ENCODE measurements at regions not wholly inside any gene's neighbourhood (a gene's known extent, or its start where the extent isn't known, plus 50 kb on each side); places are given as distances from the start of the nearest gene placed in this dataset.
A peak's percentile ranks its signal among the peaks of the same experiment; 100 is the strongest.

DNA sequence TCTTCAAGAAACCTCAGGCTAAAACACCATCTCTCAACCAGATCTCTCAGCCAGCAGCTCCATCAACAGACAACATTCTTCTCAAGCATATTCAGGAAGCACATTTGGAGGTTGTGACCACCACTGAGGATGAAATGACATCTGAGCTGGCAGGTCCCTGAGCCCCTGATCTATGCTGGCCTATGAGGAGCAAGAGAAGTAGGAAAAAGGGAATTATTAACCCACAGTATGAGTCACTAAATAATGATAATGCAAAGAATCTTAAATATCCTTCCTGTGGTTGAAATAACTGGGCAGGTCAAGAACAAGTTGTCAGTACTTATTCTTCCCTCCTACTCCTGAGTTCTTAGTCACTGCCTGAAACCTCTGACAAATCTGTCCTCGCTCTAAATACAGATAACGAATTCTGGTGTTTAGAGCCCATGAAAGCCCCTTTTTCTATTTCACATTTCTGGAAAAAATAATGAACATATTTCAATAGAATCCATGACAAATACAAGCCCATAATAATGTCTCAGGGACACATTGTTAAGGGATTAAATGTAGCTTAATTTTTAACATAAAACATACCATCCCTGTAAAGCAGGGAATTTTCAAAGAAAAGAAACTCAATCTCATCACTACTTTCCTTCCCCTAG, 225.8 kb upstream of the IRS2 start:
- FAIRE-seq (peak; percentile 96), ATAC-seq (peak; percentile 93 to 94), DNase-seq (ENCODE audit: low read depth in 1 of 2, low spot score in 1 of 2) (peak; percentile 43 to 91)
- 0% methylated on average over 2 of the region's 2 CpGs for WGBS (ENCODE audit: missing lambda C conversion rate)
- ChIA-PET POLR2A (no interaction called here), CTCF (interaction anchor here (1.1 to 1.8 kb wide), 4 partner anchors 19 to 221 kb away, joined by 3 to 4 read pairs (median 4); no protein-coding TSS in a partner anchor)
- H3K9me3 ChIP-seq, result no peaks in the 10 kb centered on the region; the same call in 2 of the 3 replicates
- peak overlapping the region; percentile 90 to 91 for H3K27ac ChIP-seq
- H3K4me1 ChIP-seq, result peaks cover 61% of the 10 kb centered on the region
- peak overlapping the region; percentile 73 for H3K4me2 ChIP-seq
- H3K4me3 ChIP-seq, result no peak overlapping the region
- TF ChIP-seq CHD4 (IDR thresholded peaks at IDR 0.05; ENCODE audit: borderline replicate concordance) (no peak), HOXB13 (CRISPR knock-in tag; IDR thresholded peaks at IDR 0.05; ENCODE audit: low read depth) (no peak), HOXA7 (CRISPR knock-in tag; IDR thresholded peaks at IDR 0.05) (no peak), MAFK (IDR thresholded peaks at IDR 0.05; ENCODE audit: partially characterized antibody) (peak; percentile 41), GATA3 (IDR thresholded peaks at IDR 0.05; ENCODE audit: borderline replicate concordance) (peak; percentile 78), NFE2L2 (conservative IDR thresholded peaks at IDR 0.05; ENCODE audit: low read length) (no peak), RCOR1 (IDR thresholded peaks at IDR 0.05; ENCODE audit: low read depth, low read length) (no peak), JUNB (IDR thresholded peaks at IDR 0.05) (0 out of 2 replicates have a peak, but pooled peaks have one; percentile 48), HES2 (IDR thresholded peaks at IDR 0.05) (no peak), RARB (CRISPR knock-in tag; IDR thresholded peaks at IDR 0.05) (no peak), ZSCAN20 (CRISPR knock-in tag; IDR thresholded peaks at IDR 0.05) (no peak), FOSB (CRISPR knock-in tag; IDR thresholded peaks at IDR 0.05) (no peak), EP300 (IDR thresholded peaks at IDR 0.05) (peak; percentile 37 to 50; a peak in 2 of 5 replicates), CHD2 (IDR thresholded peaks at IDR 0.05; ENCODE audit: low read length, partially characterized antibody) (no peak), SMC3 (IDR thresholded peaks at IDR 0.05) (no peak), HMGXB4 (CRISPR knock-in tag; IDR thresholded peaks at IDR 0.05; ENCODE audit: borderline replicate concordance) (no peak), POLR2AphosphoS2 (conservative IDR thresholded peaks at IDR 0.05; ENCODE audit: low read length) (no peak), SREBF2 (IDR thresholded peaks at IDR 0.05) (no peak), TFCP2L1 (CRISPR knock-in tag; IDR thresholded peaks at IDR 0.05) (no peak), KDM5A (IDR thresholded peaks at IDR 0.05) (no peak), NPAS2 (CRISPR knock-in tag; IDR thresholded peaks at IDR 0.05; ENCODE audit: borderline replicate concordance) (no peak), MAZ (IDR thresholded peaks at IDR 0.05; ENCODE audit: borderline replicate concordance, low read depth, low read length) (no peak), TP53 (CRISPR knock-in tag; IDR thresholded peaks at IDR 0.05) (no peak), RNF2 (IDR thresholded peaks at IDR 0.05; ENCODE audit: borderline replicate concordance, low read depth) (no peak), FOSL2 (IDR thresholded peaks at IDR 0.05) (peak; percentile 66), FOSL2 (CRISPR knock-in tag; IDR thresholded peaks at IDR 0.05) (peak; percentile 90), RAD21 (conservative IDR thresholded peaks at IDR 0.05 in 1 of 2, IDR thresholded peaks at IDR 0.05 in 1 of 2) (no peak; a peak in 1 of 5 replicates), HEYL (CRISPR knock-in tag; IDR thresholded peaks at IDR 0.05) (no peak)
- TF ChIP-seq, protein P1, sequence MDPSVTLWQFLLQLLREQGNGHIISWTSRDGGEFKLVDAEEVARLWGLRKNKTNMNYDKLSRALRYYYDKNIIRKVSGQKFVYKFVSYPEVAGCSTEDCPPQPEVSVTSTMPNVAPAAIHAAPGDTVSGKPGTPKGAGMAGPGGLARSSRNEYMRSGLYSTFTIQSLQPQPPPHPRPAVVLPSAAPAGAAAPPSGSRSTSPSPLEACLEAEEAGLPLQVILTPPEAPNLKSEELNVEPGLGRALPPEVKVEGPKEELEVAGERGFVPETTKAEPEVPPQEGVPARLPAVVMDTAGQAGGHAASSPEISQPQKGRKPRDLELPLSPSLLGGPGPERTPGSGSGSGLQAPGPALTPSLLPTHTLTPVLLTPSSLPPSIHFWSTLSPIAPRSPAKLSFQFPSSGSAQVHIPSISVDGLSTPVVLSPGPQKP (IDR thresholded peaks at IDR 0.05; ENCODE audit: low read depth, low read length), result no peak
- TF ChIP-seq, protein P2, sequence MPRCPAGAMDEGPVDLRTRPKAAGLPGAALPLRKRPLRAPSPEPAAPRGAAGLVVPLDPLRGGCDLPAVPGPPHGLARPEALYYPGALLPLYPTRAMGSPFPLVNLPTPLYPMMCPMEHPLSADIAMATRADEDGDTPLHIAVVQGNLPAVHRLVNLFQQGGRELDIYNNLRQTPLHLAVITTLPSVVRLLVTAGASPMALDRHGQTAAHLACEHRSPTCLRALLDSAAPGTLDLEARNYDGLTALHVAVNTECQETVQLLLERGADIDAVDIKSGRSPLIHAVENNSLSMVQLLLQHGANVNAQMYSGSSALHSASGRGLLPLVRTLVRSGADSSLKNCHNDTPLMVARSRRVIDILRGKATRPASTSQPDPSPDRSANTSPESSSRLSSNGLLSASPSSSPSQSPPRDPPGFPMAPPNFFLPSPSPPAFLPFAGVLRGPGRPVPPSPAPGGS (IDR thresholded peaks at IDR 0.05), result no peak
- TF ChIP-seq, protein P3, sequence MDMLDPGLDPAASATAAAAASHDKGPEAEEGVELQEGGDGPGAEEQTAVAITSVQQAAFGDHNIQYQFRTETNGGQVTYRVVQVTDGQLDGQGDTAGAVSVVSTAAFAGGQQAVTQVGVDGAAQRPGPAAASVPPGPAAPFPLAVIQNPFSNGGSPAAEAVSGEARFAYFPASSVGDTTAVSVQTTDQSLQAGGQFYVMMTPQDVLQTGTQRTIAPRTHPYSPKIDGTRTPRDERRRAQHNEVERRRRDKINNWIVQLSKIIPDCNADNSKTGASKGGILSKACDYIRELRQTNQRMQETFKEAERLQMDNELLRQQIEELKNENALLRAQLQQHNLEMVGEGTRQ (IDR thresholded peaks at IDR 0.05), result no peak
- TF ChIP-seq, protein P4, sequence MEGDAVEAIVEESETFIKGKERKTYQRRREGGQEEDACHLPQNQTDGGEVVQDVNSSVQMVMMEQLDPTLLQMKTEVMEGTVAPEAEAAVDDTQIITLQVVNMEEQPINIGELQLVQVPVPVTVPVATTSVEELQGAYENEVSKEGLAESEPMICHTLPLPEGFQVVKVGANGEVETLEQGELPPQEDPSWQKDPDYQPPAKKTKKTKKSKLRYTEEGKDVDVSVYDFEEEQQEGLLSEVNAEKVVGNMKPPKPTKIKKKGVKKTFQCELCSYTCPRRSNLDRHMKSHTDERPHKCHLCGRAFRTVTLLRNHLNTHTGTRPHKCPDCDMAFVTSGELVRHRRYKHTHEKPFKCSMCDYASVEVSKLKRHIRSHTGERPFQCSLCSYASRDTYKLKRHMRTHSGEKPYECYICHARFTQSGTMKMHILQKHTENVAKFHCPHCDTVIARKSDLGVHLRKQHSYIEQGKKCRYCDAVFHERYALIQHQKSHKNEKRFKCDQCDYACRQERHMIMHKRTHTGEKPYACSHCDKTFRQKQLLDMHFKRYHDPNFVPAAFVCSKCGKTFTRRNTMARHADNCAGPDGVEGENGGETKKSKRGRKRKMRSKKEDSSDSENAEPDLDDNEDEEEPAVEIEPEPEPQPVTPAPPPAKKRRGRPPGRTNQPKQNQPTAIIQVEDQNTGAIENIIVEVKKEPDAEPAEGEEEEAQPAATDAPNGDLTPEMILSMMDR (IDR thresholded peaks at IDR 0.05), result no peak
- TF ChIP-seq, protein P5, sequence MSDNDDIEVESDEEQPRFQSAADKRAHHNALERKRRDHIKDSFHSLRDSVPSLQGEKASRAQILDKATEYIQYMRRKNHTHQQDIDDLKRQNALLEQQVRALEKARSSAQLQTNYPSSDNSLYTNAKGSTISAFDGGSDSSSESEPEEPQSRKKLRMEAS (IDR thresholded peaks at IDR 0.05), result peak; percentile 37; the same call in 1 of the 2 replicates
- TF ChIP-seq, protein P6, sequence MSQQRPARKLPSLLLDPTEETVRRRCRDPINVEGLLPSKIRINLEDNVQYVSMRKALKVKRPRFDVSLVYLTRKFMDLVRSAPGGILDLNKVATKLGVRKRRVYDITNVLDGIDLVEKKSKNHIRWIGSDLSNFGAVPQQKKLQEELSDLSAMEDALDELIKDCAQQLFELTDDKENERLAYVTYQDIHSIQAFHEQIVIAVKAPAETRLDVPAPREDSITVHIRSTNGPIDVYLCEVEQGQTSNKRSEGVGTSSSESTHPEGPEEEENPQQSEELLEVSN (IDR thresholded peaks at IDR 0.05; ENCODE audit: borderline replicate concordance, low read depth), result no peak

All from A549 (cell line).